ENCODE measurements at regions not wholly inside any gene's neighbourhood (a gene's known extent, or its start where the extent isn't known, plus 50 kb on each side); places are given as distances from the start of the nearest gene placed in this dataset.

DNA sequence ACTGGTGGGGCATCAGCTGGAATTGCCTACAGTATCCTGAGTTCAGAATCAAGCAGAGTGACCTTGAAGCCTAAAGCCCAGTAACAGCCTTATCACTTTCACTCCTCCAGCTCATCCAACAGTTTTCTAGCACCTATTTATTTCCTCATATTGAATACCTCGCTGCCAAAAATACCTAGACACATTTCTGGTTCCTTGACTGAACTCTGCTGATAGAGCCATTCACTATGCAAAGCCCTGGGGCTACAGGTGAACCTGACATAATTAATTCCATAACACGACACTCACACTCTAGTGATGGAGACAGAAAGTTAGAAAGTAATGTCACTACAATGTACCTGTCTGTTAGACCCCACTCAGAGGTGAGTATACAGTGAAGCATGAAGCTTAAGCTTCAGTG is 149.0 kb upstream of the STX18 start:
- intact Hi-C loops (cut with micrococcal nuclease; ENCODE audit: unreplicated experiment) = no loop called here
- Mint-ChIP-seq H3K4me1 (ENCODE audit: low read depth, unreplicated experiment) (no peaks in the 10 kb centered on the region), H3K9me3 (ENCODE audit: low read depth, unreplicated experiment) (peaks cover 3% of the 10 kb centered on the region), H3K27me3 (ENCODE audit: unreplicated experiment) (no peaks in the 10 kb centered on the region), H3K4me3 (ENCODE audit: low read depth, unreplicated experiment) (no peak overlapping the region), H3K27ac (ENCODE audit: unreplicated experiment) (no peak overlapping the region), H3K36me3 (ENCODE audit: insufficient read depth, unreplicated experiment) (no peaks in the 10 kb centered on the region)
- BruUV-seq (replicated peaks) = no TSS peak
- CTCF ChIA-PET = interaction anchor here (0.7 kb wide), 1 partner anchor 107 kb away, joined by 3 read pairs; no protein-coding TSS in a partner anchor
- DNase-seq = no peak
- TF ChIP-seq, protein P1, sequence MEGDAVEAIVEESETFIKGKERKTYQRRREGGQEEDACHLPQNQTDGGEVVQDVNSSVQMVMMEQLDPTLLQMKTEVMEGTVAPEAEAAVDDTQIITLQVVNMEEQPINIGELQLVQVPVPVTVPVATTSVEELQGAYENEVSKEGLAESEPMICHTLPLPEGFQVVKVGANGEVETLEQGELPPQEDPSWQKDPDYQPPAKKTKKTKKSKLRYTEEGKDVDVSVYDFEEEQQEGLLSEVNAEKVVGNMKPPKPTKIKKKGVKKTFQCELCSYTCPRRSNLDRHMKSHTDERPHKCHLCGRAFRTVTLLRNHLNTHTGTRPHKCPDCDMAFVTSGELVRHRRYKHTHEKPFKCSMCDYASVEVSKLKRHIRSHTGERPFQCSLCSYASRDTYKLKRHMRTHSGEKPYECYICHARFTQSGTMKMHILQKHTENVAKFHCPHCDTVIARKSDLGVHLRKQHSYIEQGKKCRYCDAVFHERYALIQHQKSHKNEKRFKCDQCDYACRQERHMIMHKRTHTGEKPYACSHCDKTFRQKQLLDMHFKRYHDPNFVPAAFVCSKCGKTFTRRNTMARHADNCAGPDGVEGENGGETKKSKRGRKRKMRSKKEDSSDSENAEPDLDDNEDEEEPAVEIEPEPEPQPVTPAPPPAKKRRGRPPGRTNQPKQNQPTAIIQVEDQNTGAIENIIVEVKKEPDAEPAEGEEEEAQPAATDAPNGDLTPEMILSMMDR (IDR thresholded peaks at IDR 0.05; ENCODE audit: unreplicated experiment) = no peak

DNA sequence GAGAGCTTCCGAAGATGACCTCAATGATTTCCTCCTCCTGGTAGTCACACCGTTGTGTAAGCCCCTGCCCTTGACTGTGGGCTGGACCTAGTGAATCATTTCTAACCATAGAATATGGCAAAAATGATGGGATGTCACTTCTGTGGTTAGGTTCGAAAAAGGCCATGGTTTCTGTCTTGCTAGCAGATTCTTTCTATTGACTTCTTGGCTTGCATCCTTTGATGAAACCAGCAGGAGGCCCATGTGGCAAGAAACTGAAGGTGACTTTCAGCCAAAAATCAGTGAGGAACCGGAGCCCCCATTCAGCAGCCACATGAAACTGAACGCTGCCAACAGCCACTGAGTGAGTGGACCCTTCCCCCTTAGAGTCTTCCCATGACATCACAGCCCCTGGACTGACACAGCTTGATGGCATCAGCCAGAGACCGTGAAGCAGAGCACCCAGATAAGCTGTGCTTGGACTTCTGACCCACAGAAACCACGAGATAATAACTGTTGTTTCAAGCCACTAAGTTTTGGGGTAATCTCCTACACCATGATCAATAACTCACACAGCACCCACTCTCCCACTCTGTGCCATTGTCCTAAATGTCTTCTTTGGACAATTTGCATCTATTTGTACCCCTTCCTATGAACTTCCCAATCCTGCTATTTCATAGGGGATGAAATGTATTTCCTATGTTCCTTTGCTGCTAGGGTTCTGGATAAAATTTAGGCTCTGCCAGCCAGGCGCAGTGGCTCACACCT is 148.0 kb upstream of the STX18 start:
- CTCF ChIA-PET = no interaction called here
- Mint-ChIP-seq H3K9me3 (ENCODE audit: low read depth, unreplicated experiment) (peaks cover 3% of the 10 kb centered on the region), H3K4me1 (ENCODE audit: low read depth, unreplicated experiment) (no peaks in the 10 kb centered on the region), H3K4me3 (ENCODE audit: low read depth, unreplicated experiment) (no peak overlapping the region), H3K27me3 (ENCODE audit: unreplicated experiment) (no peaks in the 10 kb centered on the region), H3K27ac (ENCODE audit: unreplicated experiment) (no peak overlapping the region), H3K36me3 (ENCODE audit: insufficient read depth, unreplicated experiment) (no peaks in the 10 kb centered on the region)
- no peak for DNase-seq
- no TSS peak for BruUV-seq (replicated peaks)
- TF ChIP-seq, protein P1 (IDR thresholded peaks at IDR 0.05; ENCODE audit: unreplicated experiment) = no peak
- intact Hi-C loops (cut with micrococcal nuclease; ENCODE audit: unreplicated experiment) = no loop called here

DNA sequence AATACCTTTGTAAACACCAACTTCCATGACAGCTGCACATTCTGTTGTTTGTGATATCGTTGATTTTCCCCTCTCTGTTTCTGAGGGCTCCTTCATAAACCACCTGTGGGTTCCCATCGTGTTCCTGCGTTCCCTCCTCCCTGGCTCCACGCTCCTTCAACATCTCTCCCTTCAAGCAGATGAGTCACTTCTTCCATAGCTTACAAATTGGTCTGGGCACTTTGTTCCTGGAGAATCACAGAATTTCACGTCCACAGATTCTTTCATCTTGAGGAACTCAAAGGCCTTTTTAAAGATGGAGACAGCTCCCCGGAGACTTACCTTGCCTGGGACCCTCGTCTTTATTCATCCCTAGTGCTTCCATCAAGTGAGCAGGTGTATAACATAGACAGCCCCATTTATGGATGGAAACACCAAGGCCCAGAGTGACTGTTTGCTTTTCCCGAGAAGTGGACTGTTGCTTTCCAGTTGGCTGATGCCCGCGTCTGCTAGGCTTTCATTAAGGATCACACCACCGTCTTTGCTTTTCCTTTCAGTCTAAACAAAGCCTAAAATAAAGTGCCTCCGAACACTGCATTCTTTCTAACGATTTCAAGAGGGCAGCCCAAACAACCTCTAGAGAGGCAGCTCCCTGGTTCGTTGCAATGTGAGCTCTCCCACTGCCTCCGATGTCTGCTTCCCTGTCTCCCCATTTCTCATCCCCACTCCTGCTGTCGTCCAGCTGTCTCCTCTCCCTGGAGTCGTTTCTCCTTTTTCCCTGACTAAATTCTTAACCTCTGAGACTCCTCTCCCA is 146.3 kb upstream of the STX18 start:
- H3K36me3 Mint-ChIP-seq (ENCODE audit: insufficient read depth, unreplicated experiment) = no peaks in the 10 kb centered on the region
- no peak overlapping the region for H3K27ac Mint-ChIP-seq (ENCODE audit: unreplicated experiment)
- H3K9me3 Mint-ChIP-seq (ENCODE audit: low read depth, unreplicated experiment) = peaks cover 3% of the 10 kb centered on the region
- TF ChIP-seq, protein P1 (IDR thresholded peaks at IDR 0.05; ENCODE audit: unreplicated experiment) = no peak
- BruUV-seq (replicated peaks) = no TSS peak
- H3K27me3 Mint-ChIP-seq (ENCODE audit: unreplicated experiment) = no peaks in the 10 kb centered on the region
- CTCF ChIA-PET = no interaction called here
- intact Hi-C loops (cut with micrococcal nuclease; ENCODE audit: unreplicated experiment) = no loop called here
- DNase-seq = no peak
- H3K4me1 Mint-ChIP-seq (ENCODE audit: low read depth, unreplicated experiment) = no peaks in the 10 kb centered on the region
- no peak overlapping the region for H3K4me3 Mint-ChIP-seq (ENCODE audit: low read depth, unreplicated experiment)

DNA sequence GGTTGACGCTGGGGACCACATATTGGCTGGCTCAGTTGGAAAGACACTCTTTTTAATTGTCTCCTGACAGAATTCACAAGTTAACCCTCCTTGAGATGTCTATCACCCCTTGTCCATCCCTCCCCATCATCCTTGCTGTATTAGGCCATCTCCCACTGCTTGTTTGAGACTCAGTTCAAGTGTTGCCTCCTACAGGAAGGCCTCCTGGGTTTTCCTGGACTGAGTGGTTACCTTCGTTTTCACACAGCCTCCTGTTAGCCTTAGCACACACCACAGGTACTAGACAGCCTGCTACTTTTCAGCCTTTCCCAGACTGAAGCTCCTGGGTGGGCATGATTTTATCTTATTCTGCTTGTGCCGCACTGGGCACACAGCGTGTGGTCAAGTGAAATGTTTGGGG is 145.3 kb upstream of the STX18 start:
- no TSS peak for BruUV-seq (replicated peaks)
- no peak overlapping the region for H3K4me3 Mint-ChIP-seq (ENCODE audit: low read depth, unreplicated experiment)
- no peaks in the 10 kb centered on the region for H3K4me1 Mint-ChIP-seq (ENCODE audit: low read depth, unreplicated experiment)
- TF ChIP-seq, protein P1 (IDR thresholded peaks at IDR 0.05; ENCODE audit: unreplicated experiment) = no peak
- CTCF ChIA-PET = no interaction called here
- no peaks in the 10 kb centered on the region for H3K36me3 Mint-ChIP-seq (ENCODE audit: insufficient read depth, unreplicated experiment)
- H3K27me3 Mint-ChIP-seq (ENCODE audit: unreplicated experiment) = no peaks in the 10 kb centered on the region
- no peak for DNase-seq
- intact Hi-C loops (cut with micrococcal nuclease; ENCODE audit: unreplicated experiment) = no loop called here
- peaks cover 3% of the 10 kb centered on the region for H3K9me3 Mint-ChIP-seq (ENCODE audit: low read depth, unreplicated experiment)
- H3K27ac Mint-ChIP-seq (ENCODE audit: unreplicated experiment) = no peak overlapping the region
